ENCODE measurements at regions not wholly inside any gene's neighbourhood (a gene's known extent, or its start where the extent isn't known, plus 50 kb on each side); places are given as distances from the start of the nearest gene placed in this dataset.

GRCh38 chr12:72134246-72135020 is 137.7 kb upstream of the TRHDE start:
- H2AFZ ChIP-seq (ENCODE audit: low read length): no peak overlapping the region
- H4K91ac ChIP-seq (replicated peaks; ENCODE audit: insufficient read length, low read length): no peak overlapping the region
- no peak overlapping the region for H3K4me3 ChIP-seq (ENCODE audit: extremely low read depth in 1 of 4, insufficient read depth in 2 of 4, low read depth in 3 of 4, low read length in 4 of 4)
- no peak overlapping the region for H3K56ac ChIP-seq (replicated peaks; ENCODE audit: insufficient read length, low read depth, low read length)
- no peak overlapping the region for H3K4me2 ChIP-seq (ENCODE audit: insufficient read depth in 1 of 2, low read depth in 2 of 2, low read length in 2 of 2)
- H3K23ac ChIP-seq (ENCODE audit: insufficient read length): no peak overlapping the region
- H3K27me3 ChIP-seq (replicated peaks in 1 of 4; ENCODE audit: control insufficient read depth in 3 of 4, extremely low read depth in 1 of 4, insufficient read depth in 3 of 4, low read length in 3 of 4): no peaks in the 10 kb centered on the region
- H2BK20ac ChIP-seq (ENCODE audit: low read length): no peak overlapping the region
- 89% methylated on average over 7 of the region's 7 CpGs; no CpG with 5 or more reads in 1 of the 2 experiments for WGBS, 2 experiments (ENCODE audit: extremely low coverage in 1 of 2, insufficient coverage in 1 of 2, insufficient read length in 1 of 2, insufficient replicate concordance in 2 of 2, low coverage in 1 of 2, low lambda C conversion rate in 2 of 2, missing lambda C conversion rate in 1 of 2)
- H3K14ac ChIP-seq (ENCODE audit: insufficient read length): no peak overlapping the region
- H3K36me3 ChIP-seq (ENCODE audit: control insufficient read depth in 2 of 4, insufficient read depth in 4 of 4, low read length in 3 of 4): no peaks in the 10 kb centered on the region
- no peak overlapping the region for H3K9ac ChIP-seq (replicated peaks in 1 of 4; ENCODE audit: extremely low read depth in 1 of 4, low read depth in 3 of 4, low read length in 3 of 4)
- TF ChIP-seq TEAD4 (IDR thresholded peaks at IDR 0.05; ENCODE audit: low read depth, low read length) (no peak), SP1 (IDR thresholded peaks at IDR 0.05; ENCODE audit: low read depth, low read length) (no peak), POLR2AphosphoS5 (IDR thresholded peaks at IDR 0.05; ENCODE audit: low read depth, low read length) (no peak), HDAC2 (IDR thresholded peaks at IDR 0.05; ENCODE audit: borderline replicate concordance in 1 of 2, low read depth in 2 of 2, low read length in 2 of 2) (no peak), KDM1A (IDR thresholded peaks at IDR 0.05; ENCODE audit: borderline replicate concordance, low read length) (no peak), KDM5A (IDR thresholded peaks at IDR 0.05; ENCODE audit: low read length) (no peak), TCF12 (IDR thresholded peaks at IDR 0.05; ENCODE audit: low read depth, low read length) (no peak), BCL11A (IDR thresholded peaks at IDR 0.05; ENCODE audit: low read depth in 2 of 2, low read length in 2 of 2) (no peak), EGR1 (IDR thresholded peaks at IDR 0.05; ENCODE audit: borderline replicate concordance, low read depth, low read length) (no peak), PHF8 (conservative IDR thresholded peaks at IDR 0.05; ENCODE audit: low read depth, low read length) (no peak), CBX5 (IDR thresholded peaks at IDR 0.05; ENCODE audit: low read depth, low read length) (no peak)
- H3K18ac ChIP-seq (ENCODE audit: extremely low read depth, low read length): no peak overlapping the region
- no peaks in the 10 kb centered on the region for H3K23me2 ChIP-seq (ENCODE audit: low read depth, low read length)
- H2AK5ac ChIP-seq (ENCODE audit: low read depth, low read length): no peak overlapping the region
- no peak overlapping the region for H2BK120ac ChIP-seq (replicated peaks; ENCODE audit: low read depth, low read length)
- DNase-seq (ENCODE audit: low read depth in 1 of 2, low spot score in 2 of 2): no peak
- no peak overlapping the region for H3K4ac ChIP-seq (replicated peaks; ENCODE audit: insufficient read length, low read depth, low read length)
- H4K5ac ChIP-seq (ENCODE audit: insufficient read length, low read depth, low read length): no peak overlapping the region
- H3K79me2 ChIP-seq (ENCODE audit: control insufficient read depth in 1 of 2, insufficient read depth in 2 of 2, low read length in 2 of 2): no peaks in the 10 kb centered on the region
- H2BK15ac ChIP-seq (ENCODE audit: low read length): no peak overlapping the region
- no peak for FAIRE-seq
- H4K8ac ChIP-seq (ENCODE audit: extremely low read depth, insufficient read depth, low read length): no peak overlapping the region
- H4K20me1 ChIP-seq (replicated peaks in 1 of 2; ENCODE audit: control insufficient read depth in 1 of 2, insufficient read depth in 2 of 2, low read length in 2 of 2): no peaks in the 10 kb centered on the region
- H2BK12ac ChIP-seq (ENCODE audit: low read depth, low read length): no peak overlapping the region
- H2BK5ac ChIP-seq (ENCODE audit: low read depth, low read length): no peak overlapping the region
- ChIA-PET POLR2A (ENCODE audit: partially characterized antibody) (no interaction called here), CTCF (ENCODE audit: partially characterized antibody) (interaction anchor here (0.6 to 1.1 kb wide), 8 partner anchors 9 to 196 kb away, joined by 3 to 5 read pairs (median 3); no protein-coding TSS in a partner anchor)
- H3K27ac ChIP-seq (ENCODE audit: low read depth, low read length): no peak overlapping the region
- H3K4me1 ChIP-seq (replicated peaks in 1 of 4; ENCODE audit: control insufficient read depth in 3 of 4, insufficient read depth in 4 of 4, low read length in 3 of 4): peaks cover 0 to 5% (median 2%) of the 10 kb centered on the region in 4 experiments; a peak in 3 of 7 replicates
- H3K79me1 ChIP-seq (ENCODE audit: low read depth, low read length): no peaks in the 10 kb centered on the region
- H3K9me3 ChIP-seq (ENCODE audit: insufficient read depth in 2 of 2, low read depth in 1 of 2, low read length in 1 of 2): no peaks in the 10 kb centered on the region

Data from H1 (cell line).